Suprapubic skin (tissue), 4 donors: ENCODE measurements at regions not wholly inside any gene's neighbourhood (a gene's known extent, or its start where the extent isn't known, plus 50 kb on each side); places are given as distances from the start of the nearest gene placed in this dataset.

Experiments
- CTCF ChIP-seq, 2 donors: fragments of 200-600 bp in 1 of 2; fragments of 450-650 bp in 1 of 2; sonication (generic) in 1 of 2; IDR thresholded peaks; one replicate each; pipeline ENCODE4 v1.5.1; 2016 to 2019; ENCODE audit warnings: antibody characterized with exemption in 2 of 2, mild to moderate bottlenecking in 1 of 2, moderate library complexity in 1 of 2
- EP300 ChIP-seq: sonication (generic); formaldehyde crosslinking; IDR thresholded peaks from one replicate; pipeline ENCODE4 v1.6.1; 2017; ENCODE audit warnings: antibody characterized with exemption
- POLR2A ChIP-seq, 2 donors: fragments of 450-650 bp; IDR thresholded peaks; one replicate each; pipeline ENCODE4 v1.6.1; 2017; ENCODE audit warnings: antibody characterized with exemption in 2 of 2, mild to moderate bottlenecking in 2 of 2, moderate library complexity in 2 of 2
- POLR2AphosphoS5 ChIP-seq, 3 donors: sonication (generic); formaldehyde crosslinking; IDR thresholded peaks; one replicate each; pipeline ENCODE4 v1.6.1; 2017; ENCODE audit warnings: antibody characterized with exemption in 3 of 3

- no peak for TF ChIP-seq CTCF (IDR thresholded peaks at IDR 0.05)
- no peak for TF ChIP-seq POLR2A (IDR thresholded peaks at IDR 0.05)
- TF ChIP-seq EP300 = no peak
- TF ChIP-seq POLR2AphosphoS5 (IDR thresholded peaks at IDR 0.05) = no peak
Measured at GRCh38 chr20:6993011-6993410, 225.5 kb downstream of the BMP2 start.
